LHCN-M2 (cell line): ENCODE measurements at regions not wholly inside any gene's neighbourhood (a gene's known extent, or its start where the extent isn't known, plus 50 kb on each side); places are given as distances from the start of the nearest gene placed in this dataset.
"Not testable (repeated sequence)": the region's sequence is repeated elsewhere in the genome, so short reads cannot be mapped to it uniquely, and the experiment has no call there.

Experiments
- DNase-seq: peaks from one replicate; pipeline ENCODE4 v3.0.0-alpha.2; 2012; ENCODE audit warnings: low read depth

DNA sequence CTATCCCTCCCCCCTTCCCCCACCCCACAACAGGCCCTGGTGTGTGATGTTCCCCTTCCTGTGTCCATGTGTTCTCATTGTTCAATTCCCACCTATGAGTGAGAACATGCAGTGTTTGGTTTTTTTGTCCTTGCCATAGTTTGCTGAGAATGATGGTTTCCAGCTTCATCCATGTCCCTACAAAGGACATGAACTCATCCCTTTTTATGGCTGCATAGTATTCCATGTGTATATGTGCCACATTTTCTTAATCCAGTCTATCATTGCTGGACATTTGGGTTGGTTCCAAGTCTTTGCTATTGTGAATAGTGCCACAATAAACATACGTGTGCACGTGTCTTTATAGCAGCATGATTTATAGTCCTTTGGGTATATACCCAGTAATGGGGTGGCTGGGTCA lies 52.3 kb upstream of the MAN1A2 start:
- not testable (repeated sequence) for DNase-seq

DNA sequence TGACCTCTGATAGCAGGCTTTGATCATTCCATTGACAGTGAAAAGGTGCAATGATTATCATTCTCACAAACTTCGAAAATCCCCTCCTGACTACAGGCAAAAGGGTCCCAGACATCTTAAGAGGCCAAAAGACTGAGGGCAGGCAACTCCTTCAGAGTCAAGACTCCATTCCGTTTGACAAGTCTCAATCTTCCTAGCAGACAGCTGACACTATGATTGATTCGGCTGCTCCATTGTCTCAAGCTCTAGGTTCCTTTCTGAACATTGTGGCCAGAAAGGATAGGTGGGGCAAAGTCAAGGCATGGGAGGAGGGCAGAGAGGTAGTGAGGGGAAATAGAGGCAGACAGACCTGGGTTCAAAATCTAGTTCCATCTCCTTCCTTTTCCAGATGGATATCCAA lies 53.7 kb upstream of the MAN1A2 start:
- no peak for DNase-seq

DNA sequence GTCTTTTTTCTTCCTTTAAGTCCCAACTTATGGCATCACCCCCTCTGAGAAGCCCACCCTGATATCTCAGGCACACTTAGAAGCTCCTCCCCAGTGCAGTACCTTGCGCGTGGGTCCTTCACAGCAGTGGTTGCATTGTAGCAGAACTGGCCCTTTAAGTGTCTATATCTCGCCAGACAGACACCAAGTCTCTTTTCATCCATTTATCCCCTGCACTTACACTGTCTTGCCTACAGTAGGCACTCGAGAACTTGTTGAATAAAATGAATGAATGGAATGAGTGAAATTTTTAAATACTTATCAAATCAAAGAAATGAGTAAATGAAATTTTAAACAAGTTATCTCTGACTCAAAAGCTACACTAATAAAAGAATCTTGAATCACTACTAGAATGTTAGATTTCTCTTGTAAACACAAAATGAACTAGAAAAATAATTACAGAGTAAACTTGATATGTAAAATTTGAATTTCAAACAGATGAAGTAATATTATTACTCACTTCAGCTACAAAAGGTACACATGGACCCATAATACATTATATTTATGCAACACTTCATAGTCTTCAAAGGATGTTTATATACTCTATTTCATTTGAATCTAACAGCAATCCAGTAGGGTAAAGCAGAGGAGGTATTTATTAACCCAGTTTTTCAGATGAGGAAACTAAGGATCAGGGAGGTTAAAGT lies 54.7 kb upstream of the MAN1A2 start:
- peak; percentile 57 for DNase-seq

DNA sequence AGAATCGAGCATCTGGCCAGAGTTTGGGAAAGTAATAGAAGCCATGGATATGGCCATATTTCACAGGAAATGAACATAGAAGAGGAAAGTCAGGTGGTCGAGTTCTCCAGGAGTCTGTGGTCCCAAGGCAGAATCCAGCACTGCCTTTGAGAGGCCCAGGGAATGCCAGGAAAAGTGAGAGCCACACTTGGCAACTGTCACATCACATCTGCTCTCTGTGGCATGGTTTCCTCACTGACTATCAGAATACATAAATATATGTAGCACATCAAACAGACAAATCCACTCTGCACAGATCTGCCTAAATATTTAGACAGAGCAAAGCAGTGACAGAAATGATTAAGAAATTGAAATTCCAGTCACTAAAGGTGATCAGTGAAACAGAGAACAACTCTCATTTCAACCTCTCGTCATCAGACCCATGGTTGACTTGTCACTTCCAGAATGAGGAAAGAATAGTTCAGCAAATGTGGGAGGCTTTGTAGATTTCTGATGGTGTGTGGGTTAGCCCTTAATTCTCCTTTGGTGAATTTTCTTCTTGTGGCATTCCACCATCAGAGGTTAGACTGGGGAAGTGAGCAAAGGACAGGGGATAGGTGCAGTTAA lies 58.8 kb upstream of the MAN1A2 start:
- DNase-seq: no peak

DNA sequence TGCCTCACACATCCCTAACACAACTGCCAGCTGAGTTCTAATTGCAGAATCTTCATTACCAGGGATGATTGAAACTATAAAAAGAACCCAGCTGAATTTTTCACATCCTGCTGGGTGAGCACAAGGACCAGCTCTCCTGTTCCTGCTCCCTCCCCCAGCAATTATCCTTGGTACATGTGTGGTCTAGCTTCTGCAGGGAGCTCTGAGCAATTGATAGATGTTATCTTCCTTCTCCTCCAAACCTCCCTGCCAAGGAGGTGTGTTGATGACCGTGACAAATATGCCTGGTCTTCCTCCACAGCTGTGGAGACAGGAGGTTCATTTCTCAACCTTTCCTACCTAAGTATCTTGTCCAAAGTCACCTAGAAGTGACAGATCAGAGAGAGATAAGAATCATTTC lies 65.3 kb upstream of the MAN1A2 start:
- DNase-seq: no peak

DNA sequence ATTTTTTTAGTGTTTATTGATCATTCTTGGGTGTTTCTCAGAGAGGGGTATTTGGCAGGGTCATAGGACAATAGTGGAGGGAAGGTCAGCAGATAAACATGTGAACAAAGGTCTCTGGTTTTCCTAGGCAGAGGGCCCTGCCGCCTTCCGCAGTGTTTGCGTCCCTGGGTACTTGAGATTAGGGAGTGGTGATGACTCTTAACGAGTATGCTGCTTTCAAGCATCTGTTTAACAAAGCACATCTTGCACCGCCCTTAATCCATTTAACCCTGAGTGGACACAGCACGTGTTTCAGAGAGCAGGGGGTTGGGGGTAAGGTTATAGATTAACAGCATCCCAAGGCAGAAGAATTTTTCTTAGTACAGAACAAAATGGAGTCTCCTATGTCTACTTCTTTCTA lies 67.1 kb upstream of the MAN1A2 start:
- DNase-seq: not testable (repeated sequence)

DNA sequence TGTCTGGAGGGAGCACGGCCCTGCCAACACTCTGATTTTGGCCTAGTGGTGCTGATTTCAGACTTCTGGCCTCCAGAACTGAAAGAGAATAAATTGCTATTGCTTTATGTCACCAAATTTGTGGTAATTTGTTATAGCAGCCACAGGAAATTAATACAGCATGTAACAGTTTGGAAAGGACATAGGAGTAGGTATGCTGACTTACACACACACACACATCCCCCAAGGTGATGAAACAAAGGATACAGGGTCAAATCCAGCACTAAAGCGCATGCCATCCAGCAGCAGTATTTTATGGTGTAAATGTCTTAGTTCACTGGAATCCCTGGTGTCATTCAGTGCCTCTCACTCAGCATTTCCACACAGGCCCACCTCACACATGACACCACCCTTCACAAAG lies 72.2 kb upstream of the MAN1A2 start:
- no peak for DNase-seq

DNA sequence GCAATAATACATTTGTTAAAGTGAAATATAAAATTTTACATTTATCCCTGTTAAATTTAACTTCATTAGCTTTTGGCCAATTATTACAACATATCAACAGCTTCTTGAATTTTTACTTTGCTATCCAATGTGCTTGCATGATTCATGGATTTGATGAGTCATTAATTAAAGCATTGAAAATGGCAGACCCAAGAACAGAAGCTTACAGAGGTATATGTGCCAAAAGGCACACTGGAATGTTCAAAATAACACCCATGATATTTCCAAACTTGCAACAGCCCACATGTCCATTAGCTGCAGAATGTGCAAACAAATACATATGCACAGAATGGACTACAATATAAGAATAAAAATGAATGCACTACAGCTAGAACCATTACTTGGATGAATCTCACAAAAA lies 76.4 kb upstream of the MAN1A2 start:
- peak; percentile 6 for DNase-seq

DNA sequence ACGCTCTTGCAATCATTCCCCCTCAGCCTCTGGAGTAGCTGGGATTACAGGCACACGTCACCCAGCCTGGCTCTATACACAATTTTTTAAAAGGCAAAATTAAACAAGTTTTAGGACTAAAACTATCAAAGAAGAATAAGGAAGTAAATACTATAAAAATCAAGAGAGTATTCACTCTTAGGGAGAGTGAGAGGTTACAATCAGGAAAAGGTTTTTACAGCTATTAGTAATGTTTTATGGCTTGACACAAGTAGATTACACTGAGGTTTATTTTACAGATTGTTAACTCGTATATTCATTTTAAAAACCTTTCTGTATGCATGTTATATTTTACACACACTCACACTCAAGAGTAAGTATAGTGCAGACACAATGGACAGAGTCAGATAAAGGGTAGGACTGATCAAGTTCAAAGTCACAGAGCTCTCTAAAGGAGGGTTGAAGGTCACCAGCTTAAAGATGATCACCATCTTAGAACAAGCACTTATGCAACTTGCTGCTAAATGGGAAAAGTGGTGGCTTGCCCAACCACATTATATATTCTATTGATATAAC lies 77.9 kb upstream of the MAN1A2 start:
- no peak for DNase-seq

DNA sequence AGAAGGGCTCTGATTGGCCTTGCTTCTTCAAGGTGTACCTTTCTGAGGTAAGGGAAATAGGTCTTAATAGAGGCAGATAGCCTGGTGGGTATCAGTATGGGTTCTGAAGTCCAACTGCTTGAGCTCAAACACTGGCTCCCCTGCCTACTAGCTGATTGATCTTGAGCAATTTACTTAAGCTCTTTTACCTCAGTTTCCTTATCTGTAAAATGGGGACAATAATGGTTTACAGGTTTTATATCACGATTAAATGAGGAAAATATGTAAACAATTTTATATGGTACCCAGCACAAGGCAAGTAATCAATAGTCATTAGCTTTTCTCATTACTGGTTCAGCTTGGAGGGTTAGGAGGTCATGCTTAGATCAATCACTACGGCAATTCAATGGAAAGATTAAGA lies 75.8 kb upstream of the VTCN1 start:
- DNase-seq: no peak

DNA sequence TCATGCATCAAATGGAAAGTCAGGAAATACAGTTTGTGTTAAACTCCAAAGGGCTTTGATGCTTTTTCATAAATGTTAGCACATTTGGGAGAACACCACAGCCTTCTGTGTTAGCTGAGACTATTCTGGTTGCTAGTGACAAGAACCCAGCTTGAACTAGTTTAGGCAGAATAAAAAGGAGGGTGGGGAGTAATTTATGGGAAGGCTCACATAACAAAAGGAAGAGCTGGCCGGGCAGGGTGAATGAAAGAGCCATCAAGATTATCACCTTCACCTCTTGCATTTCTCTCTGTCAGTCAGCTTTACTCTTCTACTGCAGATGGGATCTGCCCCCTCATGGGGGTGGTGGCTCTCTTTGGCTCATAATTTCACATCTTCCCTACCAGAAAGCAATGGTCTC lies 75.4 kb upstream of the VTCN1 start:
- DNase-seq: no peak

DNA sequence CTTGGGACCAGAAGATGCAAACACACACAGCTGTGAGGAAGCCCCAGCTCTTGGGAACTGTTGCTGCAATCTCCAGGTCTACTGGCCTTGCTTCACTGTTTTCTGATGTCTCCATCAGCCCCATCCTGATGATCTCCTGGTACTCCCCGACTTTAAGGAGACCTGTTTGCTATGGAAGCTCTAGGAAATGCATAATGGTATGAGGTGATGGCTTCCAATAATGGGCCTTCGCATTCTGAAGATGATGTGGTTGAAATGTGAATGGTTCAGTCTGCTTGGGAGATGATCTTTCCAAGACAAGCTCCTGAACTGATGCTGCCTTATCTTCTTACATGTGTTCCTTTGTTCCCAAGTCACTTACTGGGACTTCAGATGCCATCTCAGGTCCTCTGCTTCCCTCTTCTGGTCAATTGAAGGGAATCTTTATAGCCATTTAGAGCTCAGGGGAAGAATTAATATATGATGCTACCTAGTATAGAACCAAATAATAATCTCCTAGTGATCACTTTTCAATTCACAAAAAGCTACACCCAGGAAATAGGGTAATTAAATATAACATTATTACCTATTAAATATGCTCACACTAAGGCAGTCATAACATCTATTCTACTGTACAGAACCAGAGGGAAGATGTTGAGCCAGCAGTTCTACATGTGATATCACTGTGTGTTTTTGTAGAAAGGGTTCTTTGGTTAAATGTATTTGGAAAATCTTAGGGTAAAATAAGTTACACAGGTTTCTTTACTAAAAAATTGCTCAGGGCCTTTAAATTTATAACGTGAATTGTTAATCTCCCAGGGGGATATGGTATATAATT lies 73.9 kb upstream of the VTCN1 start:
- DNase-seq: peak; percentile 60

DNA sequence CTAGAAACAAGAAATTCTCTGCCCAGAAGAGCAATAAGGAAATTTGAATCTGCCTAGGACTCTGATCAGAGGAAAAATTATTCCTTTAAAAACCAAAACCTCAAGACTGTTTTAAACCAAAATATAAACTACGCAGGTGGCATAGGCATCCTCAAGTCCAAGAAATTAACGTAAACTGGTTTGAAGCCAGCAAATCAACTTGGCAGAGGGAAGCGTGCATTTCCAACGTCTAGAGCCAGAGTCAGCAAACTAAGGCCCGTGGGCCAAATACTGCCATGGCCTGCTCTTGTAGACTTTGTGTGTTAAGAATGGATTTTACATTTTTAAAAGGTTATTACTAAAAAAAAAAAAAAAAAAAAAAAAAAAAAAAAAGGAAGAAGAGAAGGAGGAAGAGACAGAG lies 67.8 kb upstream of the VTCN1 start:
- DNase-seq: no peak

DNA sequence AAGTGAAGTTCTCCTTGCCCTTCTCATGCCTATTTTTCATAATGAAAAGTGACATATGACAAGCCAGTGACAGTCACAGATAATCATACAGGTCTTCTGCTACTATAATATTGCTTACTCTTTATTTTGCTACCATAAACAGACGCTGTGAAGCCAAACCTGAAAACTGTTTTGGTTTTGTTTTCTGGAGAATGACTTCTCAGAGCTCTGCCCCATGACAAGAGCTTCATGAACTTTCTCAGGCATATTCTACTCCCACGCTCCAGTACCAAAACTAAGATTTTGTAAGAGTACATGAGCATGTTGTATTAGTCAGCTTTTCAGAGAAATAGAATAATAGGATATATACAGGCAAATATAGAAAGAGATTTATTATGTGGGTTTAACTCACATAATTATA lies 64.3 kb upstream of the VTCN1 start:
- DNase-seq: no peak

DNA sequence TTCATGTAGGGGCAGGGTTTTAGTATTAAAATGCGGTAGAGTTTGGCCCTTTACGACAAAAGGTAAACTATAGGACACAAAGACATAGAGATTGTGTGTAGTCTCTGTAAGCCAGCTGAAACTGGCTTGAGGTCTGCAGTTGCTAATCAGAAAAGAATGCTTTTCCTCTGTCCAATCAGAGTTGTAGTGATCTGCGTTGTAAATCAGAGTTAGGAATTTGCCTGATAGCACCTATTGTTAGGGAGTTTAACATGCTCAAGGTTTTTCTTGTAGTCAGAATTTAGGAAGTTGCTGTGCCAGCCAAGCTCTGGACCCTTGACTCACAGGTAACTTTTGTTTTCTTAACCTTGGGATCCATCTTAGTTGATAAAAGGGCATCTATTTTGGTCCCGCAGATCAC lies 61.2 kb upstream of the VTCN1 start:
- DNase-seq: no peak

DNA sequence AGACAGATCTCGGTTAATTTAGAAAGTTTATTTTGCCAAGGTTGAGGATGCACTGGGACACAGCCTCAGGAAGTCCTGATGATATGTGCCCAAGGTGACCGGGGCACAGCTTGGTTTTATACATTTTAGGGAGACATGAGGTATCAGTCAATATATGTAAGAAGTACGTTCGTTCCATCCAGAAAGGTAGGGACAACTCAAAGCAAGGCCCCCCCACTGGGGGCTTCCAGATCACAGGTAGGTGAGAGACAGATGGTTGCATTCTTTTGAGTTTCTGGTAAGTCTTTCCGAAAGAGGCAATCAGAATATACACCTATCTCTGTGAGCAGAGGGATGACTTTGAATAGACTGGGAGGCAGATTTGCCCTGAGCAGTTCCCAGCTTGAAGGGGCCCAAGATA lies 60.4 kb upstream of the VTCN1 start:
- DNase-seq: no peak

DNA sequence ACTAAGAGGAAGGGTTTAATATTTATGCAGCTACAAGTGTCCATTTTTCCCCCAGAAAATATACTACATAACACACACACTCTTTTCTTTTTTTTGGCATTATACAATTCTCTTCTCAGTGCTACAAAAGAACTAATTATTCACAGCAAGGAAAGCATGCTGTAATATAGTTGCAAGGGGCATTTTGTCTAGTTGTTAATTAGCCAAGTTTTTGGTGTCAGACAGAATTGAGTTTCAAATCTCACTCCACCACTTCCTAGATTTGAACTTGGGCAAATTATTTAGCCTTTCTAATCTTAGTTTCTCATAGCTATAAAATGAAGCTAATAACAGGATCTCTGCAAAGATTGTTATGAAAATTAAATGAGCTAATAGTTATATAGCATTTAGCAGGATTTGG lies 60.0 kb upstream of the VTCN1 start:
- no peak for DNase-seq

DNA sequence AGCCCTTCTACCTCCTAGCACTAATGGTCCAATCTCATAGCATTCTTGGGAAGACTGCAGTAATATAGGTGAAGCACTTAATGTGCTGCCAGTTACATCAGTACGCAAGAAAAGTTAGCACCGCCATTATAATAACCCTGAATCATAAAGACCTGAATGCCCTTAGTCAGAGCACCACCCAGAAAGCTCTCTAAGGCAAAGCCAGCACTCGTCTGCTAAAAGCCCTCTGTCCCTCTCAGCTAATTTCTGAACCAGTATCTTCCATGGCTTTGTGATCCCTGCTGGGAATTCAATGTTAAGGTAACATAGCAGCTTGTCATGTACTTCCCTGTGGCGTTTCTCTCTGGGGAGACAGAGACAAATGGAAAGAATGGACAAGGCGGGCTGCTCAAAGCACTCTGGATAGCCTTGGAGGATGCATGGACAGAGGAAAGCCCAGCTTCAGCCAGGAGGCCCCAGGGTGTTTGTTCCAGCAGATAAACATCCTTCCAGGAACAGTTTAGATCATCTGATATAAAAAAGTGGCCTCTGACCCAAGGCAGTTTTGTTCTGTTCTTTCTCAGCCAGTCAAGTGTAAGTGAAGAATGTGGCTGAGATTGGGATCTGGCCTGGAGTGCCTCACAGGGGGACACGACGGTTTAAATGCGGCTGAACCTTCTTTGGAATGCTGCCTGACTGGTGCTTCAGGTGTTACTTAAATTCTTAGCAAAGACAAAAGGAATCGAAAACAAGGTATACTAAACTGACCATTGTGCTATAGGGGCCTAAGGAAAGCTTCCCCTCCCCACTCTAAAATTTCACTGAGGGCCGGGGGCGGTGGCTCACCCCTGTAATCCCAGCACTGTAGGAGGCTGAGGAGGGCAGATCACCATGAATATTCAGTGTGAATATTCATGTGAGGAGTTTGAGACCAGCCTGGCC lies 58.1 kb upstream of the VTCN1 start:
- no peak for DNase-seq

DNA sequence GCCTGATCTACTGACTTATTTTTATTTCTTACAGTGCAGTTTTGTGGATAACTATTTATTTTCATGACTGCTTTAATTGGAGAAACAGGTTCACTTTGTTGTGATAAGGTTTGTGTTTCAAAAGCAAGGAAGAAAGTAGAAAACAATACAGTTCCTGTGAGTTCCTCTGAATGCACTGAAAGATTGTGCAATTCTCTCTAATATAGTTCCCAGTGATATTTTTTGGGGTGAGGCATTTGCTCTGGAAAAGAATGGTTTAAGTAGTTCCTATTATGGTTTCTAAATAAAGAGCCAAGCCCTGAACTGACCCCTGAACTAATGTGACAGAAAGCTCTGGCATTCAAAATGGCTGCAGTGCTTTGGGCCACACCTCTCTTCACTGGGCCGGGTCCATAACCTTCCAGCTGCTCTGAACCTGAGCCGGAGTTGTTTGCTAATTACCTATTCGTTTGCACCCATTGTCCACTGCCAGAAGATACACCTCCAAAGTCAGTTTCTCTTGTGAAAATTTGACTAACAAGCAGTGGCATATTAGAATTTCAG lies 56.6 kb upstream of the VTCN1 start:
- no peak for DNase-seq

DNA sequence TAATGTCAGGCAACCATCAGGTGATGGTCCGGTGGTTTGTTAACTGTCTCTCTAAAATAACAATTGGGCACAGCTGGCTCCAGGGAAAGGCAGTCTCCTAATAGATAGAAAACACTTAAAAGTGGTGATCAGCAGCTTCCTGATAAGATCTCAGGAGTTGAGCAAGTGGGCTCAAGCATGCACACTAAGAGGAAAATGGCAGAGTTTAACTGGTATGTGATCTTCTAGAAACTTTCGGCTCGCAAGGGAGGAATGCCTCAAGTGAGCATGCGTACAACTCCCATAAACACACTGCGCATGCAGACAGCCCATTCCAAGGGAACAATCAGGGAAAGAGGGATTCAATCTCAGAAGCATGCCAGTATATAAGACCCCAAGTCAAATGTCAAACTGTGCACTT lies 52.2 kb upstream of the VTCN1 start:
- DNase-seq: no peak

DNA sequence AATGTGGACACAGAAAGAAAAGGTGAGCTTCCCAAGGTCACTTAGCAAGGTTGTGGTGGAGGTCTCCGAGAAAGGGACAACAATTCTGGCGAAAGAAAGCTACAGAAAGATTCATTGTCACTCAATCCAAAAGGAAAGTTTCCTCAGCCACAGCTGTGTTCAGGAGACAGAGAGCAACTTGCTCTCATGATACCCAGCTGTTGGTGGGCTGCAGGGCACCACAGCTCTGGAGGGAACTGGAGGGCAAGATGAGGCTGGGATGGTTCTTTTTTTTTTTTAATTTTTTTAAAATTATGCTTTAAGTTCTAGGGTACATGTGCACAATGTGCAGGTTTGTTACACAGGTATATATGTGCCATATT lies 50.7 kb upstream of the VTCN1 start:
- no peak for DNase-seq
